Heart left ventricle (tissue), 16 donors: ENCODE measurements at regions not wholly inside any gene's neighbourhood (a gene's known extent, or its start where the extent isn't known, plus 50 kb on each side); places are given as distances from the start of the nearest gene placed in this dataset.

Experiments used
- ATAC-seq, 4 donors: fragments of 200-7000 bp; cut with Tn5 transposase; one replicate each; pipeline ENCODE4 v1.9.1; 2020 to 2022; ENCODE audit warnings: moderate library complexity in 4 of 4, mild to moderate bottlenecking in 3 of 4, moderate number of reproducible peaks in 1 of 4
- DNase-seq, 5 donors: peaks; one replicate each; pipeline ENCODE4 v3.0.0-alpha.2; 2020
- H3K27ac ChIP-seq, 12 donors: fragments of 200-600 bp; sonication (generic) in 4 of 12; one replicate each; pipeline versions ENCODE4 v1.5.0 to v1.8.0; 2016 to 2022; ENCODE audit warnings: mild to moderate bottlenecking in 2 of 12
- H3K27me3 ChIP-seq, 9 donors: fragments of 200-600 bp; sonication (generic) in 2 of 9; one replicate each; pipeline versions ENCODE4 v1.5.1 to v1.8.0; 2016 to 2022; ENCODE audit warnings: mild to moderate bottlenecking in 3 of 9
- H3K36me3 ChIP-seq, 9 donors: fragments of 200-600 bp; sonication (generic) in 2 of 9; one replicate each; pipeline versions ENCODE4 v1.5.0 to v1.8.0; 2018 to 2022; ENCODE audit warnings: mild to moderate bottlenecking in 2 of 9
- H3K4me1 ChIP-seq, 12 donors: fragments of 200-600 bp; sonication (generic) in 4 of 12; one replicate each; pipeline versions ENCODE4 v1.5.0 to v1.8.0; 2016 to 2022; ENCODE audit warnings: mild to moderate bottlenecking in 3 of 12
- H3K4me3 ChIP-seq, 12 donors: fragments of 200-600 bp; sonication (generic) in 4 of 12; one replicate each; pipeline versions ENCODE4 v1.5.0 to v1.8.0; 2017 to 2022; ENCODE audit warnings: mild to moderate bottlenecking in 9 of 12, moderate library complexity in 4 of 12
- H3K9me3 ChIP-seq, 12 donors: fragments of 200-600 bp; sonication (generic) in 4 of 12; one replicate each; pipeline versions ENCODE4 v1.5.0 to v1.8.0; 2016 to 2022; ENCODE audit warnings: mild to moderate bottlenecking in 1 of 12
- POLR2A ChIP-seq, 2 donors: fragments of 450-650 bp; IDR thresholded peaks; one replicate each; pipeline ENCODE4 v1.6.1; 2017; ENCODE audit warnings: antibody characterized with exemption in 2 of 2, mild to moderate bottlenecking in 2 of 2, moderate library complexity in 2 of 2
- WGBS, 4 donors: extraction: QIAGEN DNeasy Blood & Tissue Kit in 2 of 4; methylation state at CpG; one replicate each; pipeline versions ENCODE4 v1.1.5 to v1.1.7; 2013 to 2018; 5-methylcytosine and 5-hydroxymethylcytosine counted together
- intact Hi-C, 10 donors: fragments of 100-400 bp; cut with DNase I; formaldehyde crosslinking; loops; one replicate each; pipeline versions ENCODE4 v1.11.1 to v1.14.2; 2022
- TF ChIP-seq, protein P1 (sequence below), 12 donors: fragments of 200-600 bp; sonication (generic) in 4 of 12; IDR thresholded peaks; one replicate each; pipeline versions ENCODE4 v1.5.0 to v1.8.0; 2018 to 2022; ENCODE audit warnings: antibody characterized with exemption in 12 of 12, mild to moderate bottlenecking in 5 of 12
- donor health status: ischemic (EF 13 %, LVEDD 7.1; RV severe dilation, severe dysfunction).
- donor health status: healthy with polysubstance abuse.
- donor health status: DM: no; HTN: yes; CAD: no.
- donor health status: DM: no; HTN: no; CAD: no.
- donor health status: ischemic (EF 25% LVEDD 6.9; RV normal size, moderate dysfunction).
- donor health status: ischemic (EF 25% LVEDD 5.7; RV mildly dilated, moderate dysfunction).
- donor health status: healthy.
- donor health status: DM: yes; HTN: yes; CAD: no.
- donor health status: ischemic (EF 35%, LVEDD 5.7; RV mildly dilated, moderate dysfunction).
- donor health status: nonischemic (EF 11% LVEDD 7.7; RV severe dilation, severe dysfunction).
- donor health status: DM: yes; HTN: yes; CAD: no.
- donor health status: PGD.
- donor health status: ischemic (EF 29% LVEDD 5.4; RV normal size, mild dysfunction).
- donor health status: nonischemic (EF 23%, LVEDD 6.1; RV moderate dilation, normal function).

DNA sequence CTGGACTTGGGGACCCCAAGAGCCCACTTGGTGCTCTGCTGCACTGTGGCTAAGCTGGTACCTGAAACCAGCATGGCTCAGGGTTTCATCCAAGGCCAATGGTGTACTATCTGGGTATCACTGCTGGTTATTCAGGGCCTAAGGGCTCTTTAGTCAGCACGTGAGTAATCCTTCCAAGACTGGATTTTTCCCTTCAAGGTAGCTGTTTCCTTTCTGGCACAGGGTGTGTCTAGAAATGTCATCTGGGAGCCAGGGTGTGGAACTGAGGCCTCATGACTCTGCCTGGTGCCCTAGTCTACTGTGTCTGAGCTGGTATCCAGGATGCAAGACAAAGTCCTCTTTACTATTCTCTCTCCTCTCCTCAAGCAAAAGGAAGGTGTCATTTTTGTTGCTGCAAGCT, 99.0 kb upstream of the QRFPR start:
- intact Hi-C loops = loop anchor here in 7 of 10 donors (5.0 to 10.0 kb wide), 6 partner anchors 75 to 257 kb away; no protein-coding TSS in a partner anchor
- no peaks in the 10 kb centered on the region for H3K36me3 ChIP-seq
- H3K4me1 ChIP-seq = no peaks in the 10 kb centered on the region
- no peak overlapping the region for H3K4me3 ChIP-seq
- H3K27me3 ChIP-seq = no peaks in the 10 kb centered on the region
- H3K9me3 ChIP-seq = no peaks in the 10 kb centered on the region
- DNase-seq = no peak
- 68 to 83% (median 76%) methylated on average over 1 of the region's 1 CpG for WGBS, 4 donors
- H3K27ac ChIP-seq = no peak overlapping the region
- no peak for ATAC-seq
- TF ChIP-seq, protein P1, sequence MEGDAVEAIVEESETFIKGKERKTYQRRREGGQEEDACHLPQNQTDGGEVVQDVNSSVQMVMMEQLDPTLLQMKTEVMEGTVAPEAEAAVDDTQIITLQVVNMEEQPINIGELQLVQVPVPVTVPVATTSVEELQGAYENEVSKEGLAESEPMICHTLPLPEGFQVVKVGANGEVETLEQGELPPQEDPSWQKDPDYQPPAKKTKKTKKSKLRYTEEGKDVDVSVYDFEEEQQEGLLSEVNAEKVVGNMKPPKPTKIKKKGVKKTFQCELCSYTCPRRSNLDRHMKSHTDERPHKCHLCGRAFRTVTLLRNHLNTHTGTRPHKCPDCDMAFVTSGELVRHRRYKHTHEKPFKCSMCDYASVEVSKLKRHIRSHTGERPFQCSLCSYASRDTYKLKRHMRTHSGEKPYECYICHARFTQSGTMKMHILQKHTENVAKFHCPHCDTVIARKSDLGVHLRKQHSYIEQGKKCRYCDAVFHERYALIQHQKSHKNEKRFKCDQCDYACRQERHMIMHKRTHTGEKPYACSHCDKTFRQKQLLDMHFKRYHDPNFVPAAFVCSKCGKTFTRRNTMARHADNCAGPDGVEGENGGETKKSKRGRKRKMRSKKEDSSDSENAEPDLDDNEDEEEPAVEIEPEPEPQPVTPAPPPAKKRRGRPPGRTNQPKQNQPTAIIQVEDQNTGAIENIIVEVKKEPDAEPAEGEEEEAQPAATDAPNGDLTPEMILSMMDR (IDR thresholded peaks at IDR 0.05) = no peak
- no peak for TF ChIP-seq POLR2A (IDR thresholded peaks at IDR 0.05)

DNA sequence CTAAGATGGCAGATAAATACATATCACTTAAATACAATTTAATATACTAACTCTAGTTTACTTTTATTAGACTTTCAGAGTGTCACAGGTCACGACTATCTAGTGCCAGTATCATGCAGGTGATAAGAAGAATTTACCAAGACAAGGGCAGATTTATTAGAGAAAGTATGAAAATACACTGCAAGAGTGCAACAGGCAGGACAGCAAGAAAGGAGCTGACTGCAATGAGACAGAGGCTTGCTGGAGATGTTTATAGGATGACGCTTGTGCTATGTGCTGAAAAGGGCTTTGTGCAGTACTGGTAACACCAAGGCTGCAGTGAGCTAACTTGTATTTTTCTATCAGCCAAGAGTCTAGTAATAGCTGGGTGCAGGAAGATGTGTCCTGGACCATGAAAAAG, 96.7 kb upstream of the QRFPR start:
- no peak overlapping the region for H3K27ac ChIP-seq
- no peaks in the 10 kb centered on the region for H3K9me3 ChIP-seq
- no peaks in the 10 kb centered on the region for H3K27me3 ChIP-seq
- no peak for DNase-seq
- intact Hi-C loops = no loop called here
- no peaks in the 10 kb centered on the region for H3K36me3 ChIP-seq
- no peak overlapping the region for H3K4me3 ChIP-seq
- 81 to 85% (median 83%) methylated on average over 2 of the region's 2 CpGs for WGBS, 4 donors
- H3K4me1 ChIP-seq = no peaks in the 10 kb centered on the region
- no peak for TF ChIP-seq POLR2A (IDR thresholded peaks at IDR 0.05)
- TF ChIP-seq, protein P1 (IDR thresholded peaks at IDR 0.05) = no peak
- ATAC-seq = no peak

- Histone ChIP-seq H3K4me3 (no peak overlapping the region), H3K4me1 (no peaks in the 10 kb centered on the region), H3K9me3 (no peaks in the 10 kb centered on the region), H3K27me3 (no peaks in the 10 kb centered on the region), H3K36me3 (no peaks in the 10 kb centered on the region), H3K27ac (no peak overlapping the region)
- no peak for ATAC-seq
- WGBS, 4 donors = 89 to 95% (median 91%) methylated on average over 1 of the region's 1 CpG
- DNase-seq = no peak
- TF ChIP-seq POLR2A (IDR thresholded peaks at IDR 0.05) = no peak
- TF ChIP-seq, protein P1 (IDR thresholded peaks at IDR 0.05) = no peak
- intact Hi-C loops = no loop called here
Measured at GRCh38 chr4:121477079-121477478, 96.3 kb upstream of the QRFPR start.

- Histone ChIP-seq H3K9me3 (peaks cover 0 to 8% (median 0%) of the 10 kb centered on the region in 12 donors), H3K27ac (no peak overlapping the region), H3K4me1 (no peaks in the 10 kb centered on the region), H3K36me3 (no peaks in the 10 kb centered on the region), H3K27me3 (no peaks in the 10 kb centered on the region), H3K4me3 (no peak overlapping the region)
- 72 to 81% (median 78%) methylated on average over 2 of the region's 2 CpGs for WGBS, 4 donors
- DNase-seq = no peak
- TF ChIP-seq POLR2A (IDR thresholded peaks at IDR 0.05) = no peak
- TF ChIP-seq, protein P1 (IDR thresholded peaks at IDR 0.05) = no peak
- ATAC-seq = no peak
- intact Hi-C loops = no loop called here
Measured at GRCh38 chr4:121472937-121473721, 92.3 kb upstream of the QRFPR start.
